ENCODE measurements at regions not wholly inside any gene's neighbourhood (a gene's known extent, or its start where the extent isn't known, plus 50 kb on each side); places are given as distances from the start of the nearest gene placed in this dataset.

- no TSS peak for BruUV-seq (replicated peaks)
- Histone ChIP-seq H3K27me3 (replicated peaks; ENCODE audit: insufficient read depth, low read depth, low read length, poor library complexity) (no peaks in the 10 kb centered on the region), H3K27ac (ENCODE audit: low read depth, low read length, poor library complexity, severe bottlenecking) (no peak overlapping the region), H3K9me3 (ENCODE audit: low read depth, low read length, poor library complexity, severe bottlenecking) (no peaks in the 10 kb centered on the region), H3K36me3 (ENCODE audit: insufficient read depth, low read length, poor library complexity, severe bottlenecking) (no peaks in the 10 kb centered on the region), H3K4me1 (ENCODE audit: insufficient read depth, low read length, poor library complexity, severe bottlenecking) (no peaks in the 10 kb centered on the region), H3K4me3 (ENCODE audit: low read depth, low read length, poor library complexity, severe bottlenecking) (no peak overlapping the region)
- intact Hi-C loops (cut with micrococcal nuclease; ENCODE audit: unreplicated experiment), result no loop called here
- no peak for TF ChIP-seq EZH2 (IDR thresholded peaks at IDR 0.05; ENCODE audit: borderline replicate concordance, low read depth, low read length, poor library complexity, severe bottlenecking)
- TF ChIP-seq, protein P1, sequence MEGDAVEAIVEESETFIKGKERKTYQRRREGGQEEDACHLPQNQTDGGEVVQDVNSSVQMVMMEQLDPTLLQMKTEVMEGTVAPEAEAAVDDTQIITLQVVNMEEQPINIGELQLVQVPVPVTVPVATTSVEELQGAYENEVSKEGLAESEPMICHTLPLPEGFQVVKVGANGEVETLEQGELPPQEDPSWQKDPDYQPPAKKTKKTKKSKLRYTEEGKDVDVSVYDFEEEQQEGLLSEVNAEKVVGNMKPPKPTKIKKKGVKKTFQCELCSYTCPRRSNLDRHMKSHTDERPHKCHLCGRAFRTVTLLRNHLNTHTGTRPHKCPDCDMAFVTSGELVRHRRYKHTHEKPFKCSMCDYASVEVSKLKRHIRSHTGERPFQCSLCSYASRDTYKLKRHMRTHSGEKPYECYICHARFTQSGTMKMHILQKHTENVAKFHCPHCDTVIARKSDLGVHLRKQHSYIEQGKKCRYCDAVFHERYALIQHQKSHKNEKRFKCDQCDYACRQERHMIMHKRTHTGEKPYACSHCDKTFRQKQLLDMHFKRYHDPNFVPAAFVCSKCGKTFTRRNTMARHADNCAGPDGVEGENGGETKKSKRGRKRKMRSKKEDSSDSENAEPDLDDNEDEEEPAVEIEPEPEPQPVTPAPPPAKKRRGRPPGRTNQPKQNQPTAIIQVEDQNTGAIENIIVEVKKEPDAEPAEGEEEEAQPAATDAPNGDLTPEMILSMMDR (conservative IDR thresholded peaks at IDR 0.05; ENCODE audit: low read depth, low read length), result no peak
- DNase-seq (ENCODE audit: low spot score), result no peak
- CTCF ChIA-PET, result no interaction called here
- POLR2A ChIA-PET (ENCODE audit: low non-redundant PET), result no interaction called here
Measured at GRCh38 chr7:10537764-10538163, 435.9 kb upstream of the PHF14 start.

DNA sequence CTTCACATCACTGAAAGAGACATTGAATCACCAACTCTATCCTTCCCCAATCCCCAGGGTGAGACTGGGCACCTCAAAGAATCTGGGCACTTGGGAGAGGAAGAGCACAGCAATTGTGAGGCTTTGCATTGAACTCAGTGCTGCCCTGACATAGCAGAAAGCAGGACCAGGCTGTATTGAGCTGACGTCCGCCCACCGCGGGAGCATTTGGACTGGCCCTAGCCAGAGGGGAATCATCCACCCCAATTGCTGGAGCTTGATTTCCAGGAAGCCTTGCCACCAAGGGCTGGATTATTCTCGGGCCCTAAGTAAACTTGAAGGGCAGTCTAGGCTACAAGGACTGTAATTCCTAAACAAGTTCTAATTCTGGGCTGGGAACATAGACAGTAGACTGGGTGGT lies 416.3 kb upstream of the PHF14 start:
- CTCF ChIA-PET, result no interaction called here
- TF ChIP-seq, protein P1 (conservative IDR thresholded peaks at IDR 0.05; ENCODE audit: low read depth, low read length), result no peak
- no peak for TF ChIP-seq EZH2 (IDR thresholded peaks at IDR 0.05; ENCODE audit: borderline replicate concordance, low read depth, low read length, poor library complexity, severe bottlenecking)
- POLR2A ChIA-PET (ENCODE audit: low non-redundant PET), result no interaction called here

GRCh38 chr7:10560497-10560896 lies 413.2 kb upstream of the PHF14 start:
- Histone ChIP-seq H3K9me3 (ENCODE audit: low read depth, low read length, poor library complexity, severe bottlenecking) (no peaks in the 10 kb centered on the region), H3K27me3 (replicated peaks; ENCODE audit: insufficient read depth, low read depth, low read length, poor library complexity) (no peaks in the 10 kb centered on the region), H3K27ac (ENCODE audit: low read depth, low read length, poor library complexity, severe bottlenecking) (no peak overlapping the region), H3K36me3 (ENCODE audit: insufficient read depth, low read length, poor library complexity, severe bottlenecking) (no peaks in the 10 kb centered on the region), H3K4me1 (ENCODE audit: insufficient read depth, low read length, poor library complexity, severe bottlenecking) (no peaks in the 10 kb centered on the region), H3K4me3 (ENCODE audit: low read depth, low read length, poor library complexity, severe bottlenecking) (no peak overlapping the region)
- POLR2A ChIA-PET (ENCODE audit: low non-redundant PET), result no interaction called here
- no TSS peak for BruUV-seq (replicated peaks)
- DNase-seq (ENCODE audit: low spot score), result no peak
- TF ChIP-seq, protein P1 (conservative IDR thresholded peaks at IDR 0.05; ENCODE audit: low read depth, low read length), result no peak
- no peak for TF ChIP-seq EZH2 (IDR thresholded peaks at IDR 0.05; ENCODE audit: borderline replicate concordance, low read depth, low read length, poor library complexity, severe bottlenecking)
- intact Hi-C loops (cut with micrococcal nuclease; ENCODE audit: unreplicated experiment), result no loop called here
- CTCF ChIA-PET, result no interaction called here

More for the DNA sequence above, 416.3 kb upstream of the PHF14 start:
- intact Hi-C loops (cut with micrococcal nuclease; ENCODE audit: unreplicated experiment), result no loop called here
- BruUV-seq (replicated peaks), result no TSS peak
- Histone ChIP-seq H3K9me3 (ENCODE audit: low read depth, low read length, poor library complexity, severe bottlenecking) (no peaks in the 10 kb centered on the region), H3K4me3 (ENCODE audit: low read depth, low read length, poor library complexity, severe bottlenecking) (no peak overlapping the region), H3K4me1 (ENCODE audit: insufficient read depth, low read length, poor library complexity, severe bottlenecking) (no peaks in the 10 kb centered on the region), H3K27ac (ENCODE audit: low read depth, low read length, poor library complexity, severe bottlenecking) (no peak overlapping the region), H3K27me3 (replicated peaks; ENCODE audit: insufficient read depth, low read depth, low read length, poor library complexity) (no peaks in the 10 kb centered on the region), H3K36me3 (ENCODE audit: insufficient read depth, low read length, poor library complexity, severe bottlenecking) (no peaks in the 10 kb centered on the region)
- DNase-seq (ENCODE audit: low spot score), result no peak
